ENCODE measurements at regions not wholly inside any gene's neighbourhood (a gene's known extent, or its start where the extent isn't known, plus 50 kb on each side); places are given as distances from the start of the nearest gene placed in this dataset.

GRCh38 chr9:11577522-11577921 lies 964.7 kb upstream of the PTPRD start:
- ChIA-PET POLR2A (no interaction called here), CTCF (interaction anchor here (0.6 kb wide), 1 partner anchor 628 kb away, joined by 3 read pairs; no protein-coding TSS in a partner anchor)
- TF ChIP-seq RNF2 (IDR thresholded peaks at IDR 0.05; ENCODE audit: borderline replicate concordance, low read depth): no peak
- no peak for TF ChIP-seq TP53 (CRISPR knock-in tag; IDR thresholded peaks at IDR 0.05)
- TF ChIP-seq EP300 (IDR thresholded peaks at IDR 0.05): no peak
- no peak for TF ChIP-seq CHD4 (IDR thresholded peaks at IDR 0.05; ENCODE audit: borderline replicate concordance)
- TF ChIP-seq JUN (IDR thresholded peaks at IDR 0.05): no peak
- TF ChIP-seq HOXA7 (CRISPR knock-in tag; IDR thresholded peaks at IDR 0.05): no peak
- no peak for TF ChIP-seq MAX (IDR thresholded peaks at IDR 0.05)
- TF ChIP-seq RCOR1 (IDR thresholded peaks at IDR 0.05; ENCODE audit: low read depth, low read length): no peak
- TF ChIP-seq, protein P1, sequence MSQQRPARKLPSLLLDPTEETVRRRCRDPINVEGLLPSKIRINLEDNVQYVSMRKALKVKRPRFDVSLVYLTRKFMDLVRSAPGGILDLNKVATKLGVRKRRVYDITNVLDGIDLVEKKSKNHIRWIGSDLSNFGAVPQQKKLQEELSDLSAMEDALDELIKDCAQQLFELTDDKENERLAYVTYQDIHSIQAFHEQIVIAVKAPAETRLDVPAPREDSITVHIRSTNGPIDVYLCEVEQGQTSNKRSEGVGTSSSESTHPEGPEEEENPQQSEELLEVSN (IDR thresholded peaks at IDR 0.05; ENCODE audit: borderline replicate concordance, low read depth): no peak
- TF ChIP-seq, protein P2, sequence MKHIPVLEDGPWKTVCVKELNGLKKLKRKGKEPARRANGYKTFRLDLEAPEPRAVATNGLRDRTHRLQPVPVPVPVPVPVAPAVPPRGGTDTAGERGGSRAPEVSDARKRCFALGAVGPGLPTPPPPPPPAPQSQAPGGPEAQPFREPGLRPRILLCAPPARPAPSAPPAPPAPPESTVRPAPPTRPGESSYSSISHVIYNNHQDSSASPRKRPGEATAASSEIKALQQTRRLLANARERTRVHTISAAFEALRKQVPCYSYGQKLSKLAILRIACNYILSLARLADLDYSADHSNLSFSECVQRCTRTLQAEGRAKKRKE (CRISPR knock-in tag; IDR thresholded peaks at IDR 0.05; ENCODE audit: low read depth): no peak
- TF ChIP-seq, protein P3, sequence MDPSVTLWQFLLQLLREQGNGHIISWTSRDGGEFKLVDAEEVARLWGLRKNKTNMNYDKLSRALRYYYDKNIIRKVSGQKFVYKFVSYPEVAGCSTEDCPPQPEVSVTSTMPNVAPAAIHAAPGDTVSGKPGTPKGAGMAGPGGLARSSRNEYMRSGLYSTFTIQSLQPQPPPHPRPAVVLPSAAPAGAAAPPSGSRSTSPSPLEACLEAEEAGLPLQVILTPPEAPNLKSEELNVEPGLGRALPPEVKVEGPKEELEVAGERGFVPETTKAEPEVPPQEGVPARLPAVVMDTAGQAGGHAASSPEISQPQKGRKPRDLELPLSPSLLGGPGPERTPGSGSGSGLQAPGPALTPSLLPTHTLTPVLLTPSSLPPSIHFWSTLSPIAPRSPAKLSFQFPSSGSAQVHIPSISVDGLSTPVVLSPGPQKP (IDR thresholded peaks at IDR 0.05; ENCODE audit: low read depth, low read length): no peak
- no peak for TF ChIP-seq FOSB (CRISPR knock-in tag; IDR thresholded peaks at IDR 0.05)
- TF ChIP-seq, protein P4, sequence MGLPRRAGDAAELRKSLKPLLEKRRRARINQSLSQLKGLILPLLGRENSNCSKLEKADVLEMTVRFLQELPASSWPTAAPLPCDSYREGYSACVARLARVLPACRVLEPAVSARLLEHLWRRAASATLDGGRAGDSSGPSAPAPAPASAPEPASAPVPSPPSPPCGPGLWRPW (IDR thresholded peaks at IDR 0.05): no peak
- no peak for TF ChIP-seq HEYL (CRISPR knock-in tag; IDR thresholded peaks at IDR 0.05)

DNA sequence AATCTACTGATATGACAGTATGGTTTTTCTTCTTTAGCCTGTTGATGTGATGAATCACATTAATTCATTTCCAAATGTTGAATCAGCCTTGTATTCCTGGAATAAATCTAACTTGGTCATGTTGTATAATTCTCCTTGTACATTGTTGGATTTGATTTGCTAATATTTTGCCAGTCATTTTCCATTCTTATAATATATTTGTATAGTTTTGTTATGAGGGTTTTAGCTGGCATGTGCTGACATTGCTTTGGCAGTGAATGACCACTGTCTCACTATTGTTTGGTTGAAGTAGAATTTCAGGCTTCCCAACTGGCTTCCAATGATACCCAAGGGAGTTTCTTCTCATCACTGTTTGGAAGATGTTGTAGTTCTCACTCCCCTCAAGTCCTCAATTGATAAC lies 983.0 kb upstream of the PTPRD start:
- Histone ChIP-seq H3K4me2 (no peak overlapping the region), H3K27ac (no peak overlapping the region), H3K4me1 (no peaks in the 10 kb centered on the region), H3K9me3 (no peaks in the 10 kb centered on the region), H3K4me3 (no peak overlapping the region)
- POLR2A ChIA-PET: no interaction called here
- no peak for ATAC-seq
- DNase-seq (ENCODE audit: low read depth in 1 of 2, low spot score in 1 of 2): no peak
- TF ChIP-seq FOXS1 (CRISPR knock-in tag; IDR thresholded peaks at IDR 0.05): no peak
- TF ChIP-seq, protein P1 (IDR thresholded peaks at IDR 0.05; ENCODE audit: borderline replicate concordance, low read depth): no peak
- TF ChIP-seq, protein P5, sequence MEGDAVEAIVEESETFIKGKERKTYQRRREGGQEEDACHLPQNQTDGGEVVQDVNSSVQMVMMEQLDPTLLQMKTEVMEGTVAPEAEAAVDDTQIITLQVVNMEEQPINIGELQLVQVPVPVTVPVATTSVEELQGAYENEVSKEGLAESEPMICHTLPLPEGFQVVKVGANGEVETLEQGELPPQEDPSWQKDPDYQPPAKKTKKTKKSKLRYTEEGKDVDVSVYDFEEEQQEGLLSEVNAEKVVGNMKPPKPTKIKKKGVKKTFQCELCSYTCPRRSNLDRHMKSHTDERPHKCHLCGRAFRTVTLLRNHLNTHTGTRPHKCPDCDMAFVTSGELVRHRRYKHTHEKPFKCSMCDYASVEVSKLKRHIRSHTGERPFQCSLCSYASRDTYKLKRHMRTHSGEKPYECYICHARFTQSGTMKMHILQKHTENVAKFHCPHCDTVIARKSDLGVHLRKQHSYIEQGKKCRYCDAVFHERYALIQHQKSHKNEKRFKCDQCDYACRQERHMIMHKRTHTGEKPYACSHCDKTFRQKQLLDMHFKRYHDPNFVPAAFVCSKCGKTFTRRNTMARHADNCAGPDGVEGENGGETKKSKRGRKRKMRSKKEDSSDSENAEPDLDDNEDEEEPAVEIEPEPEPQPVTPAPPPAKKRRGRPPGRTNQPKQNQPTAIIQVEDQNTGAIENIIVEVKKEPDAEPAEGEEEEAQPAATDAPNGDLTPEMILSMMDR (IDR thresholded peaks at IDR 0.05): no peak
- no peak for TF ChIP-seq RARB (CRISPR knock-in tag; IDR thresholded peaks at IDR 0.05)
- TF ChIP-seq NR3C1 (IDR thresholded peaks at IDR 0.05): no peak
- no peak for TF ChIP-seq REST (IDR thresholded peaks at IDR 0.05)
- no peak for TF ChIP-seq SREBF2 (IDR thresholded peaks at IDR 0.05)
- no peak for TF ChIP-seq POLR2AphosphoS2 (conservative IDR thresholded peaks at IDR 0.05; ENCODE audit: low read length)
- no peak for TF ChIP-seq HOXA7 (CRISPR knock-in tag; IDR thresholded peaks at IDR 0.05)
- TF ChIP-seq HEYL (CRISPR knock-in tag; IDR thresholded peaks at IDR 0.05): no peak
- no peak for TF ChIP-seq KDM5A (IDR thresholded peaks at IDR 0.05)
- TF ChIP-seq GATA3 (IDR thresholded peaks at IDR 0.05; ENCODE audit: borderline replicate concordance): no peak
- no peak for TF ChIP-seq BCL3 (IDR thresholded peaks at IDR 0.05)
- no peak for TF ChIP-seq EP300 (IDR thresholded peaks at IDR 0.05)
- no peak for TF ChIP-seq FOSL2 (IDR thresholded peaks at IDR 0.05)
- TF ChIP-seq FOSL2 (CRISPR knock-in tag; IDR thresholded peaks at IDR 0.05): no peak
- no peak for FAIRE-seq
- CTCF ChIA-PET: no interaction called here

More at GRCh38 chr9:11577522-11577921, 964.7 kb upstream of the PTPRD start:
- 73% methylated on average over 2 of the region's 2 CpGs for WGBS (ENCODE audit: missing lambda C conversion rate)
- Histone ChIP-seq H3K4me1 (no peaks in the 10 kb centered on the region), H3K4me2 (no peak overlapping the region), H3K27ac (no peak overlapping the region), H3K9me3 (no peaks in the 10 kb centered on the region), H3K4me3 (no peak overlapping the region)
- ATAC-seq: no peak
- no peak for FAIRE-seq
- DNase-seq (ENCODE audit: low read depth in 1 of 2, low spot score in 1 of 2): no peak

Data from A549 (cell line).